ENCODE measurements at regions not wholly inside any gene's neighbourhood (a gene's known extent, or its start where the extent isn't known, plus 50 kb on each side); places are given as distances from the start of the nearest gene placed in this dataset.

DNA sequence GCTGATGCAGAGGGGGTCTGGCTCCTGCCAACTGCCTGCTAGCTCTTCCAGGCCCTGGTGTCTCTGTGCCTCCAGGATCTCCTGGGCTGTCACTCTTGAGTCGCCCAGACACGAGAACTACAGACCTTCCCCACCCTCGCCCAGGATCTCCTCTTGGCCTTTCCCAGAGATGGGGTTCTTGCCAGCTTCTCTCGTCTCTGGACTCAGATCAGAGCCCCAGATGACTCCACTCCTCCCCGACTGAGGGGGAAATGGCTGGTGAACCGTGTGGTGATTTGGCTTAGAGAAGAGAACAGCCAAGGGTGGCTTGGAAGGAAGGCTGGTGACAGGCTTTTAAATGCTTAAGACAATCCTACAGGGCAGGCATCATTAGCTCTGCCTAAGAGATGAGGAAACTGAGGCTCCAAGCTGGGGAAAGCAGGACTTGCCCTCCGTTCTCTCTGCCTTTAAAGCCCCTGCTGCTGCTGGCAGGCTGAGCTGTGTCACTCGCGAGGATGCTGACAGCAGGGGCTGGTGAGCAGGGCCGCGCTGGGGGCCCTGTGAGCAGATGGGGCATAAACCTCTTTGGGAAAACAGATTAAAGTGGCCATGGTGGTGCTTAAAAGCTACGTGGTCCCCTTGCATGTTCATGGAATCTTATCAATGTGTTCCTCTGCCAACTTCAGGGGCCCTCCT lies 90.3 kb upstream of the THY1 start:
- TF ChIP-seq, protein P1, sequence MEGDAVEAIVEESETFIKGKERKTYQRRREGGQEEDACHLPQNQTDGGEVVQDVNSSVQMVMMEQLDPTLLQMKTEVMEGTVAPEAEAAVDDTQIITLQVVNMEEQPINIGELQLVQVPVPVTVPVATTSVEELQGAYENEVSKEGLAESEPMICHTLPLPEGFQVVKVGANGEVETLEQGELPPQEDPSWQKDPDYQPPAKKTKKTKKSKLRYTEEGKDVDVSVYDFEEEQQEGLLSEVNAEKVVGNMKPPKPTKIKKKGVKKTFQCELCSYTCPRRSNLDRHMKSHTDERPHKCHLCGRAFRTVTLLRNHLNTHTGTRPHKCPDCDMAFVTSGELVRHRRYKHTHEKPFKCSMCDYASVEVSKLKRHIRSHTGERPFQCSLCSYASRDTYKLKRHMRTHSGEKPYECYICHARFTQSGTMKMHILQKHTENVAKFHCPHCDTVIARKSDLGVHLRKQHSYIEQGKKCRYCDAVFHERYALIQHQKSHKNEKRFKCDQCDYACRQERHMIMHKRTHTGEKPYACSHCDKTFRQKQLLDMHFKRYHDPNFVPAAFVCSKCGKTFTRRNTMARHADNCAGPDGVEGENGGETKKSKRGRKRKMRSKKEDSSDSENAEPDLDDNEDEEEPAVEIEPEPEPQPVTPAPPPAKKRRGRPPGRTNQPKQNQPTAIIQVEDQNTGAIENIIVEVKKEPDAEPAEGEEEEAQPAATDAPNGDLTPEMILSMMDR (IDR thresholded peaks at IDR 0.05; ENCODE audit: insufficient read depth, low read depth, low read length, missing control alignments): no peak
- no peak overlapping the region for H3K4me3 ChIP-seq (ENCODE audit: low read length)
- DNase-seq (ENCODE audit: low read depth): no peak

DNA sequence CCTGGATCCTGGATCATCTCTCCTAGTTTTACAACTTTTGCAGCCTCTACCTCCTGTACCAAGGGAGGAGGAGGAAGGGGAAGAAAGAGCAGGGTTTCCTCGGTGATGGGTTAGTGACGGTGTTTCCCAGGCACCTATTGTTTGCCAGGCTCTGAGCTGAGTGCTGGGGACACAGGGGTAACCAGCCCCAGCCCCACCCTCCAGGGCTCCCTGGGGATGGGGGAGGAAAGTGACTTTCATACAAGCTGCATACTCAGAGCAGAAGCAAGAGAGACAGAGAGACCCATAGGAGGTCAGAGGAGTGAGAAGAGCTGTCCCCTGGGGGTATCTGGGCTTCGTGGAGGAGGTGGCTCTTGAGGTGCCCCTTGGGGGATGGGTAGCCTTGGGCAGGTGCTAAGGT lies 89.4 kb upstream of the THY1 start:
- no peak overlapping the region for H3K4me3 ChIP-seq (ENCODE audit: low read length)
- TF ChIP-seq, protein P1 (IDR thresholded peaks at IDR 0.05; ENCODE audit: insufficient read depth, low read depth, low read length, missing control alignments): no peak
- DNase-seq (ENCODE audit: low read depth): peak; percentile 9

DNA sequence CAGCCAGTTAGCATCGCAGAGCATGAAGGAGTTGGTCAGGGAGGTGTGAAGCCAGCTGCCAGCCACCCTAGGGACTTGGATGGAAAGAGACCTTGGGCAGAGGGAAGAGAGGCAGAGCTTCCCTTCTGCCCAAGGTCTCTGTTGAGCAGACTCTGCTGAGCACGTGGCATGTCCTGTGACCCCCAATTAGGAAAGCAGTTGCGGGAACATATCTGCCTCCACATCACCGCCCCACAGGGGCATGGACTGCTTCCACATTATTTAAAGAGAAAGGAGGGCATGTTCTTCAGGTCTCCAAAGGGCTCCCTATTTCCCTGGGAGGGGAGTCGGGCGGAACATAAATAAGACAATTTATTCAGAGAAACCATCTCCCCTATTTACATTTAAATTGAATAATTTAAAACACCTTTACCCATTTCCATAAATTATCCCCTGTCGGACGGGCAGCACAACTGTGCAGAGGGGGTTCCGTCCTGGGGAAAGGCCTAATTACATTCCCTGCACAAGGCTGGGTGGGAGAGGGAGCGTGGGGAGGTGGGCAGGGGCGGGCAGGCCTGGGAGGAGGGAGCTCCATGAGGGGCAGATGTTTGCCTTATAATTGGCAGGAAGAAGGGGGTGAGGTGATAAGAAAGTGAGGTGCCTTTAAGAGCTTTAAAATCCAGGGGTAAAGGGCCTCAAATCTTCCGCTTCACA lies 88.8 kb upstream of the THY1 start:
- no peak overlapping the region for H3K4me3 ChIP-seq (ENCODE audit: low read length)
- TF ChIP-seq, protein P1 (IDR thresholded peaks at IDR 0.05; ENCODE audit: insufficient read depth, low read depth, low read length, missing control alignments): no peak
- no peak for DNase-seq (ENCODE audit: low read depth)

DNA sequence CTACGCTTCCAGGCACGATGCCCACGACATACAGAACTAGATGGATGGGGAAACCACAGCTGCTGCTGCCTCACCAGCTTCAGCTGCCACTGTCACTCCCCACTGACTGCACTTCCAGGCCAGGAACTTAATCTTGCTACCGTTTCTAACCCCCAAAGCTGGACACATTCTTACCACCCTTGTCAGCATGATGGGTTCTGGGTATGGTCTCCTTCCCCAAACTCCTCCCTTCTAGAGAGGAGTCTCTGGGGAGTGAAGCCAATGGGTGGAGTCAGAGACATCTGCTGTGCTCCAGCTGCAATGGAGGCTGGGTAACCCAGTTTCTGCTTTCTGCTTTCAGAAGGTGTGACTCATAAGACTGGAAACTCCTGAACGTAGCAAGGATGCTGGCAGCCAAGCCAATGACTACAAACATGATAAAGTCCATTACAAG lies 87.0 kb upstream of the THY1 start:
- peak; percentile 85 for DNase-seq (ENCODE audit: low read depth)

DNA sequence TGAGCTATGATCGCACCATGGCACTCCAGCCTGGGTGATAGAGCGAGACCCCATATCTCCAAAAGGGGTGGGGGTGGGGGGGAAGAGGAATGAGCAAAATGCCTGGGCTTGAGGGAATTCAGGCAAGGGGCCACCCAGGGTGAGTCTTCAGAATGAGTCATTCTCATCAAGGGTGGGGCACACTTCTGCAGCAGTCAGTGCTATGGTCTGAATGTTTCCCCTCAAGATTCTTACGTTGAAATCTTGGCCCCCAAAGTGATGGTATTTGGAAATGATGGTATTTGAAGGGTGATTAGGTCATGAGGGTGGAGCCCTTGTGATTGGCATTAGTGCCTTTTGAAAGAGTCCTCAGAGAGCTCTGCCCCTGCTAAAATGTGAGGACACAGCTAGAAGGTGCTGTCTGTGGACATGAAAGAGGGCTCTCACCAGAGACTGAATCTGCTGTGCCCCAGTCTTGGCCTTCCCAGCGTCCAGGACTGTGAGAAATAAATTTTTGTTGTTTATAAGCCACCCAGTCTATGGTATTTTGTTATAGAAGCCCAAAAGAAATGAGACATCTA lies 86.4 kb upstream of the THY1 start:
- H3K4me3 ChIP-seq (ENCODE audit: low read length): no peak overlapping the region
- TF ChIP-seq, protein P1 (IDR thresholded peaks at IDR 0.05; ENCODE audit: insufficient read depth, low read depth, low read length, missing control alignments): no peak
- peak; percentile 8 for DNase-seq (ENCODE audit: low read depth)

More for the DNA sequence above, 87.0 kb upstream of the THY1 start:
- H3K4me3 ChIP-seq (ENCODE audit: low read length): no peak overlapping the region
- TF ChIP-seq, protein P1 (IDR thresholded peaks at IDR 0.05; ENCODE audit: insufficient read depth, low read depth, low read length, missing control alignments): no peak

DNA sequence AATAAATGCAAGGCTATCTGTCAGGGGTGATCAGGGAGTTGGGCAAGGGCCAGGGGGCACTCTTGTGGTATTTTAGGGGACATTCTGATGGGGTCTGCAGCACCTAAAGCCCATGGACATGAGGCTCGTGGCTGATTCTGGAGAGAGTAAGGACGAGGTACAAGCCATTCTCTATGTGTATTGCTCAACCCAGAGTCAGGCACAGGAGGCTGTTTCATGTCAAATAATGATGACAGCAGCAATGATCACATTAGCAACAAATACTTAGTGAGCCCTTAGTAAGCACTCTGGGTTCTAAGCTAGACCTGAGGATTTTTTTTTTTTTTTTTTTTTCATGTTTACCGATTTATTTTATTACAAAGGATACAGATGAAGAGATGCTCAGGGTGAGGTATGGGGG lies 83.5 kb upstream of the THY1 start:
- no peak overlapping the region for H3K4me3 ChIP-seq (ENCODE audit: low read length)
- no peak for DNase-seq (ENCODE audit: low read depth)
- TF ChIP-seq, protein P1 (IDR thresholded peaks at IDR 0.05; ENCODE audit: insufficient read depth, low read depth, low read length, missing control alignments): no peak
